WTC11 (cell line): ENCODE measurements at regions not wholly inside any gene's neighbourhood (a gene's known extent, or its start where the extent isn't known, plus 50 kb on each side); places are given as distances from the start of the nearest gene placed in this dataset.

Experiments
- ATAC-seq: fragments of 200-7000 bp; cut with Tn5 transposase; 2 replicates; pipeline ENCODE4 v1.10.0; 2021; ENCODE audit warnings: mild to moderate bottlenecking, moderate library complexity
- CTCF ChIA-PET: fragments of 300-600 bp; sonication (Branson Sonifier 250); formaldehyde crosslinking; loops from one replicate; lab custom pipeline; 2021; ENCODE audit warnings: antibody characterized with exemption; lab: Charles Lee
- POLR2A ChIA-PET: fragments of 350-600 bp; sonication (Branson Sonifier 250); formaldehyde crosslinking; loops from one replicate; lab custom pipeline; 2021; ENCODE audit warnings: antibody characterized with exemption; lab: Charles Lee
- DNase-seq: peaks from one replicate; pipeline ENCODE4 v3.0.0; 2021; ENCODE audit warnings: low spot score
- H3K27ac Mint-ChIP-seq: 2 replicates; pipeline ENCODE4 v1.8.0; 2021; ENCODE audit warnings: mixed read lengths
- H3K27me3 Mint-ChIP-seq: 2 replicates; pipeline ENCODE4 v1.8.0; 2021; ENCODE audit warnings: low read depth, mild to moderate bottlenecking, moderate library complexity, mixed read lengths
- H3K36me3 Mint-ChIP-seq: 2 replicates; pipeline ENCODE4 v1.8.0; 2021; ENCODE audit warnings: mixed read lengths
- H3K4me1 Mint-ChIP-seq: 2 replicates; pipeline ENCODE4 v1.8.0; 2022; ENCODE audit warnings: mixed read lengths
- H3K4me3 Mint-ChIP-seq: 2 replicates; pipeline ENCODE4 v1.8.0; 2021; ENCODE audit warnings: mild to moderate bottlenecking, moderate library complexity, mixed read lengths
- H3K9me3 Mint-ChIP-seq: 2 replicates; pipeline ENCODE4 v1.8.0; 2021; ENCODE audit warnings: mixed read lengths
- AFF4 ChIP-seq: sonication (generic); formaldehyde crosslinking; IDR thresholded peaks from 2 replicates; pipeline ENCODE4 v1.8.1; 2023; ENCODE audit warnings: mild to moderate bottlenecking, missing genetic modification reagents, borderline replicate concordance
- AR ChIP-seq: fragments of 250-450 bp; sonication (Bioruptor Pico); IDR thresholded peaks from 2 replicates; pipeline ENCODE4 v1.9.0; 2021; ENCODE audit warnings: mild to moderate bottlenecking
- CREB1 ChIP-seq: sonication (generic); formaldehyde crosslinking; IDR thresholded peaks from 2 replicates; pipeline ENCODE4 v1.8.0; 2023; ENCODE audit warnings: mild to moderate bottlenecking, missing genetic modification reagents
- CREM ChIP-seq: sonication (generic); formaldehyde crosslinking; IDR thresholded peaks from 2 replicates; pipeline ENCODE4 v1.8.1; 2022; ENCODE audit warnings: mild to moderate bottlenecking, missing genetic modification reagents, moderate library complexity
- EMX1 ChIP-seq: fragments of 250-450 bp; sonication (Bioruptor Pico); IDR thresholded peaks from 2 replicates; pipeline ENCODE4 v1.8.0; 2021; ENCODE audit warnings: mild to moderate bottlenecking
- ERG ChIP-seq: fragments of 250-450 bp; sonication (Bioruptor Pico); IDR thresholded peaks from 2 replicates; pipeline ENCODE4 v1.8.0; 2021; ENCODE audit warnings: mild to moderate bottlenecking
- ESRRA ChIP-seq: sonication (generic); formaldehyde crosslinking; IDR thresholded peaks from 2 replicates; pipeline ENCODE4 v1.8.1; 2022; ENCODE audit warnings: mild to moderate bottlenecking, missing genetic modification reagents, borderline replicate concordance
- FOXK1 ChIP-seq: sonication (generic); formaldehyde crosslinking; IDR thresholded peaks from 2 replicates; pipeline ENCODE4 v1.8.0; 2022; ENCODE audit warnings: mild to moderate bottlenecking, moderate library complexity, missing genetic modification reagents
- GRHL2 ChIP-seq: fragments of 250-450 bp; sonication (Bioruptor Pico); IDR thresholded peaks from 2 replicates; pipeline ENCODE4 v1.8.0; 2022; ENCODE audit warnings: mild to moderate bottlenecking, moderate library complexity; ENCODE audit not compliant: insufficient replicate concordance, severe bottlenecking
- IRF2 ChIP-seq: sonication (generic); formaldehyde crosslinking; IDR thresholded peaks from 2 replicates; pipeline ENCODE4 v1.8.0; 2022; ENCODE audit warnings: low read depth, missing genetic modification reagents, borderline replicate concordance
- MXD4 ChIP-seq: fragments of 250-450 bp; sonication (Bioruptor Pico); IDR thresholded peaks from 2 replicates; pipeline ENCODE4 v1.8.0; 2021; ENCODE audit warnings: mild to moderate bottlenecking, moderate library complexity, borderline replicate concordance
- NFATC4 ChIP-seq: fragments of 250-450 bp; sonication (Bioruptor Pico); IDR thresholded peaks from 2 replicates; pipeline ENCODE4 v1.9.0; 2021; ENCODE audit warnings: mild to moderate bottlenecking
- NFYB ChIP-seq: sonication (generic); formaldehyde crosslinking; conservative IDR thresholded peaks from 2 replicates; pipeline ENCODE4 v1.8.0; 2022; ENCODE audit warnings: low read depth, missing genetic modification reagents
- SOX15 ChIP-seq: fragments of 250-450 bp; sonication (Bioruptor Pico); IDR thresholded peaks from 2 replicates; pipeline ENCODE4 v1.9.0; 2021; ENCODE audit warnings: mild to moderate bottlenecking
- TEAD1 ChIP-seq: sonication (generic); formaldehyde crosslinking; IDR thresholded peaks from 2 replicates; pipeline ENCODE4 v1.8.0; 2022; ENCODE audit warnings: mild to moderate bottlenecking, missing genetic modification reagents
- TP53 ChIP-seq: sonication (generic); formaldehyde crosslinking; IDR thresholded peaks from 2 replicates; pipeline ENCODE4 v1.8.1; 2023; ENCODE audit warnings: mild to moderate bottlenecking, missing genetic modification reagents
- USF1 ChIP-seq: sonication (generic); formaldehyde crosslinking; IDR thresholded peaks from 2 replicates; pipeline ENCODE4 v1.8.0; 2022; ENCODE audit warnings: mild to moderate bottlenecking, missing genetic modification reagents
- ZMAT4 ChIP-seq: fragments of 250-450 bp; sonication (Bioruptor Pico); IDR thresholded peaks from 2 replicates; pipeline ENCODE4 v1.9.0; 2021; ENCODE audit warnings: mild to moderate bottlenecking
- ZNF232 ChIP-seq: sonication (generic); formaldehyde crosslinking; IDR thresholded peaks from 2 replicates; pipeline ENCODE4 v1.8.0; 2022; ENCODE audit warnings: mild to moderate bottlenecking, missing genetic modification reagents
- ZNF317 ChIP-seq: sonication (generic); formaldehyde crosslinking; IDR thresholded peaks from 2 replicates; pipeline ENCODE4 v1.8.1; 2023; ENCODE audit warnings: low read depth, mild to moderate bottlenecking, moderate library complexity, missing genetic modification reagents, borderline replicate concordance
- TF ChIP-seq, protein P1 (sequence below): fragments of 200-600 bp; IDR thresholded peaks from 2 replicates; pipeline ENCODE4 v1.8.0; 2022; ENCODE audit warnings: antibody characterized with exemption
- TF ChIP-seq, protein P2 (sequence below): sonication (generic); formaldehyde crosslinking; IDR thresholded peaks from 2 replicates; pipeline ENCODE4 v1.8.1; 2023; ENCODE audit warnings: mild to moderate bottlenecking, missing genetic modification reagents

DNA sequence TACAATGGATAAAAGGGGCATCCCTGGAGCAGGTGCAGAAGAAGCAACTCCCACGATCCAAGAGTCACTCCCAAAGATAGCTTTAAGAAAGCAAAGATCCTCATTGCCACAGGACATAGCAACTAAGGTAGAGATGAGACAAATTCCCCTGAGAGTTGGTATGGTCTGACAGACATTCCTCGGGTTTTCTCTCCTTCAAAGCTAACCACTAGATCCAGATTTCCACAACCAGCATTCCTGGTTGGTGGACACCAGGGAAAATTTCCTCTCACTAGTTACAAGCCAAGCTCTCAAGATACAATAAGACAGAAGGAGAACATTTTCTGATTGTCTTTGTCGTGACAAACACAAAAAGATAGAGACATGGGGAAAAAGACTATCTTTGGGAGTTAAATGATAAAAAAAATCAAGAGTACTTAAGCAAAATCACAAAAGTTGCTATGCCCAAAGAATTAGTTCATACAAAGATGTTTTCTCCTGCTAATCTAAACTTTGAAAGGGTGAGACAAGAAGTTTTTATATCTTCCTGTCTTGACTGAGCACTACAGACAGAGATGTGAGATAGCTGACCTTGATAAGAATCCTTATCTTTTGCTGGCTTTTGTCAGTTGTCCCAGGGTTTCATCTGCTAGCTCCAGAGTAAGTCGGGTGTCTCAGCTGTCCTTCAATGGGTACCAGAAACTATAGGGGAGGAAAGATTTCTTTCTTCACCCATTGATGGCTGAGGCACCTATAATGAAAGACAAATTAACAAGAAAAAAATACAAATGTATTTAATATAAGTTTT, 200.5 kb downstream of the CENPC start (continued):
- TF ChIP-seq ERG (CRISPR knock-in tag) (no peak), ZNF232 (CRISPR knock-in tag) (no peak), NFATC4 (CRISPR knock-in tag) (no peak), CREB1 (no peak), ESRRA (CRISPR knock-in tag) (no peak), TP53 (no peak), ZNF317 (CRISPR knock-in tag) (no peak)
- TF ChIP-seq, protein P1, sequence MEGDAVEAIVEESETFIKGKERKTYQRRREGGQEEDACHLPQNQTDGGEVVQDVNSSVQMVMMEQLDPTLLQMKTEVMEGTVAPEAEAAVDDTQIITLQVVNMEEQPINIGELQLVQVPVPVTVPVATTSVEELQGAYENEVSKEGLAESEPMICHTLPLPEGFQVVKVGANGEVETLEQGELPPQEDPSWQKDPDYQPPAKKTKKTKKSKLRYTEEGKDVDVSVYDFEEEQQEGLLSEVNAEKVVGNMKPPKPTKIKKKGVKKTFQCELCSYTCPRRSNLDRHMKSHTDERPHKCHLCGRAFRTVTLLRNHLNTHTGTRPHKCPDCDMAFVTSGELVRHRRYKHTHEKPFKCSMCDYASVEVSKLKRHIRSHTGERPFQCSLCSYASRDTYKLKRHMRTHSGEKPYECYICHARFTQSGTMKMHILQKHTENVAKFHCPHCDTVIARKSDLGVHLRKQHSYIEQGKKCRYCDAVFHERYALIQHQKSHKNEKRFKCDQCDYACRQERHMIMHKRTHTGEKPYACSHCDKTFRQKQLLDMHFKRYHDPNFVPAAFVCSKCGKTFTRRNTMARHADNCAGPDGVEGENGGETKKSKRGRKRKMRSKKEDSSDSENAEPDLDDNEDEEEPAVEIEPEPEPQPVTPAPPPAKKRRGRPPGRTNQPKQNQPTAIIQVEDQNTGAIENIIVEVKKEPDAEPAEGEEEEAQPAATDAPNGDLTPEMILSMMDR, result no peak

GRCh38 chr4:67343199-67343598, 202.1 kb downstream of the CENPC start:
- no peaks in the 10 kb centered on the region for H3K27me3 Mint-ChIP-seq
- ChIA-PET CTCF (no interaction called here), POLR2A (no interaction called here)
- no peak overlapping the region for H3K4me3 Mint-ChIP-seq
- ATAC-seq, result no peak
- H3K36me3 Mint-ChIP-seq, result no peaks in the 10 kb centered on the region
- H3K4me1 Mint-ChIP-seq, result peaks cover 17% of the 10 kb centered on the region
- DNase-seq, result no peak
- TF ChIP-seq NFYB (CRISPR knock-in tag), result no peak
- no peak for TF ChIP-seq MXD4
- TF ChIP-seq EMX1, result no peak
- no peak for TF ChIP-seq USF1 (CRISPR knock-in tag)
- TF ChIP-seq GRHL2, result no peak
- no peak for TF ChIP-seq TEAD1 (CRISPR knock-in tag)
- TF ChIP-seq CREM (CRISPR knock-in tag), result no peak
- H3K27ac Mint-ChIP-seq, result no peak overlapping the region
- no peaks in the 10 kb centered on the region for H3K9me3 Mint-ChIP-seq

DNA sequence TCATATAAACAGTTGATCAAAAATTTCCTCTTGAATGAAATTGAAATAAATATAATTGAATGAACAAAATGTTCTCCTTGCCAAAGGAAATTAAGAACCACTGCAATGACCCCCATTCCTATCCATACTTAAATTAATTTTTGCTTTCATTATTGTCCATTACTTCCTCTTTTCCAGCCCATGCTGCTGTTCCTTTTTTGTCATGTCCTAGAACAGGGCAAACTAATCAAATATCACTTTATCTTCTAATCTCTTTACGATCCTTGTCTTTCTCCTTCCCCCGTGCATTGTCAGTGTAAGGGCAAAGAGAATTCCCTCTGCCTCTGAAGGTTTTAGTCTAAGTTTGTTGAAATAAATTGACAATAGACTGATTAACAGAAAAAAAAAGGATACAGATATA, 203.0 kb downstream of the CENPC start:
- Mint-ChIP-seq H3K4me1 (peaks cover 17% of the 10 kb centered on the region), H3K4me3 (no peak overlapping the region), H3K9me3 (no peaks in the 10 kb centered on the region), H3K36me3 (no peaks in the 10 kb centered on the region), H3K27ac (no peak overlapping the region), H3K27me3 (no peaks in the 10 kb centered on the region)
- ATAC-seq (no peak), DNase-seq (no peak)
- ChIA-PET CTCF (interaction anchor here (2.0 kb wide), 1 partner anchor 9 kb away, joined by 10 read pairs; no protein-coding TSS in a partner anchor), POLR2A (no interaction called here)
- TF ChIP-seq AR (CRISPR knock-in tag) (no peak), FOXK1 (no peak), MXD4 (no peak), AFF4 (CRISPR knock-in tag) (no peak), IRF2 (CRISPR knock-in tag) (no peak), SOX15 (CRISPR knock-in tag) (no peak), ZMAT4 (CRISPR knock-in tag) (no peak)
- TF ChIP-seq, protein P2, sequence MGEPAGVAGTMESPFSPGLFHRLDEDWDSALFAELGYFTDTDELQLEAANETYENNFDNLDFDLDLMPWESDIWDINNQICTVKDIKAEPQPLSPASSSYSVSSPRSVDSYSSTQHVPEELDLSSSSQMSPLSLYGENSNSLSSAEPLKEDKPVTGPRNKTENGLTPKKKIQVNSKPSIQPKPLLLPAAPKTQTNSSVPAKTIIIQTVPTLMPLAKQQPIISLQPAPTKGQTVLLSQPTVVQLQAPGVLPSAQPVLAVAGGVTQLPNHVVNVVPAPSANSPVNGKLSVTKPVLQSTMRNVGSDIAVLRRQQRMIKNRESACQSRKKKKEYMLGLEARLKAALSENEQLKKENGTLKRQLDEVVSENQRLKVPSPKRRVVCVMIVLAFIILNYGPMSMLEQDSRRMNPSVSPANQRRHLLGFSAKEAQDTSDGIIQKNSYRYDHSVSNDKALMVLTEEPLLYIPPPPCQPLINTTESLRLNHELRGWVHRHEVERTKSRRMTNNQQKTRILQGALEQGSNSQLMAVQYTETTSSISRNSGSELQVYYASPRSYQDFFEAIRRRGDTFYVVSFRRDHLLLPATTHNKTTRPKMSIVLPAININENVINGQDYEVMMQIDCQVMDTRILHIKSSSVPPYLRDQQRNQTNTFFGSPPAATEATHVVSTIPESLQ (CRISPR knock-in tag), result no peak
